HG03097 (cell line): ENCODE measurements at regions not wholly inside any gene's neighbourhood (a gene's known extent, or its start where the extent isn't known, plus 50 kb on each side); places are given as distances from the start of the nearest gene placed in this dataset.
"Not testable (repeated sequence)": the region's sequence is repeated elsewhere in the genome, so short reads cannot be mapped to it uniquely, and the experiment has no call there.

Experiments
- ATAC-seq: cut with Tn5 transposase; IDR thresholded peaks from one replicate; pipeline ENCODE4 v1.9.1; 2021; ENCODE audit not compliant: unreplicated experiment, low FRiP score

DNA sequence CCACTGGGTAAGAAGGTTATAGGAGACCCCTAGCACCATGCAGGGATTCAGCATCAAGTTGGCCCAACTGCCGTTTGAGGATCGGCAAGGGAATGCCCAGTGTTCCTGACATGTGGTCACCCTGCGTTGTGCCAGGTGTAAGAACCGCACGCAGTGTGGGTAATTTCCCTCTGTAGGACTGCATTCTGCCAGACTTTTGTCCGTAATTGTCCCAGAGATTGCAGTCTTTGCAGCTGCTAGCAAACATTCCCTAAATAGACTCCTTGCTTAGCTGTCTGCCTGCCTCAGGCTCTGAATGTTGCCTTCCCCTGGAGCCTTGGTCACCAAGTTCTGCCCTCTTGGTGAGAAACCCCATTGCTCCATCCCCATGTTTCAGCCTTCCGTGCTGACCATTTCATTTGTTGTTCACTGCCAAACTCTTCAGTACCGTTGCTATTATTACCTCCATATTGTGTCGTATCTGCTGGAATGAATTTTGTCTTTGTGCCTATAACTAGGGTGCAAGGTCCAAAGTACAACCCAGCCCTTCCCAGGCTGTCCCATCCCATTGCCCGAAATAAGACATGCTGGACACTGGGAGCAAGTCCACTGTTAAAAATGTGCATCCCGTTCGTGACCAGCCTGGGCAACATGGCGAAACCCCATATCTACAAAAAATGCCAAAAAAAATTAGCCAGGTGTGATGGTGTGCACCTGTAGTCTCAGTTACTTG lies 53.8 kb upstream of the USP9X start:
- no peak for ATAC-seq

DNA sequence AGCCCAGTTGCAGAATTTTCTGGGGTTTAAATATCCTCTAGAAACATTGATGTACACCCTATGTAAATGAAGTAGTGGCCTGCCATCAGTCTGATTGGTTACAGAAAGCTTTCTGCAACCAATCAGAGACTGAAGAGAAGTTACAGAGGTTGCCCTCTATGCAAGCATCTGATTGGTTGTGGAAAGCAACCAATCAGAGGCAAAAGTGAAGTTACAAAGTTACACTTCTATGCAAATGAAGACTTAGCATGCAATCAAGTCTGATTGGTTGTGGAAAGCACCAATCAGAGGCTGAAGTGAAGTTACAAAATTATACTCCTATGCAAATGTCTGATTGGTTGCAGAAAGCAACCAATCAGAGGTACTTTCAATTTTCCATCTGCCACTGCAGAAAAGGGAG lies 51.9 kb upstream of the USP9X start:
- no peak for ATAC-seq

DNA sequence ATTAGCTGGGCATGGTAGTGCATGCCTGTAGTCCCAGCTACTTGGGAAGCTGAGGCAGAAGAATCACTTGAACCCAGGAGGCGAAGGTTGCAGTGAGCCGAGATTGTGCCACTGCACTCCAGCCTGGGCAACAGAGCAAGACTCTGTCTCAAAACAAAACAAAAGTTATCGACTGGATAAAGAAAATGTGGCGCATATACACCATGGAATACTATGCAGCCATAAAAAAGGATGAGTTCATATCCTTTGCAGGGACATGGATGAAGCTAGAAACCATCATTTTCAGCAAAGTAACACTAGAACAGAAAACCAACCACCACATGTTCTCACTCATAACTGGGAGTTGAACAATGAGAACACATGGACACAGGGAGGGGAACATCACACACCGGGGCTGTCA lies 50.3 kb upstream of the USP9X start:
- ATAC-seq = not testable (repeated sequence)
